KMS-11 (cell line): ENCODE measurements at regions not wholly inside any gene's neighbourhood (a gene's known extent, or its start where the extent isn't known, plus 50 kb on each side); places are given as distances from the start of the nearest gene placed in this dataset.

Experiments
- H2AFZ ChIP-seq: fragments of 200-600 bp; sonication (generic); 2 replicates; pipeline ENCODE4 v1.6.1; 2016; ENCODE audit warnings: antibody characterized with exemption, mixed run types, low read depth
- H3K27ac ChIP-seq: fragments of 200-600 bp; sonication (generic); 2 replicates; pipeline ENCODE4 v1.6.1; 2016; ENCODE audit warnings: mild to moderate bottlenecking, mixed run types
- H3K27me3 ChIP-seq: fragments of 200-600 bp; sonication (generic); 2 replicates; pipeline ENCODE4 v1.6.1; 2017; ENCODE audit warnings: mild to moderate bottlenecking, low read depth, mixed run types, moderate library complexity; ENCODE audit not compliant: insufficient read depth
- H3K36me3 ChIP-seq: fragments of 200-600 bp; sonication (generic); 2 replicates; pipeline ENCODE4 v1.6.1; 2017; ENCODE audit warnings: mild to moderate bottlenecking, mixed run types; ENCODE audit not compliant: insufficient read depth
- H3K4me1 ChIP-seq: fragments of 200-600 bp; sonication (generic); 2 replicates; pipeline ENCODE4 v1.6.1; 2016; ENCODE audit warnings: mild to moderate bottlenecking, low read depth, mixed run types; ENCODE audit not compliant: poor library complexity, severe bottlenecking
- H3K4me2 ChIP-seq: fragments of 200-600 bp; sonication (generic); 2 replicates; pipeline ENCODE4 v1.7.0; 2016; ENCODE audit warnings: mild to moderate bottlenecking, mixed run types
- H3K4me3 ChIP-seq: fragments of 200-600 bp; sonication (generic); IDR thresholded peaks from 2 replicates; pipeline ENCODE4 v1.6.1; 2017; ENCODE audit warnings: low read depth, low read length, mixed read lengths; ENCODE audit not compliant: insufficient read depth
- H3K79me2 ChIP-seq: fragments of 200-600 bp; sonication (generic); 2 replicates; pipeline ENCODE4 v1.6.1; 2016; ENCODE audit warnings: low read depth, mixed run types; ENCODE audit not compliant: insufficient read depth
- H3K9ac ChIP-seq: fragments of 200-600 bp; sonication (generic); 2 replicates; pipeline ENCODE4 v1.6.1; 2016; ENCODE audit warnings: mild to moderate bottlenecking, mixed run types
- H4K20me1 ChIP-seq: fragments of 200-600 bp; sonication (generic); 2 replicates; pipeline ENCODE4 v1.6.1; 2016; ENCODE audit warnings: mild to moderate bottlenecking, mixed run types; ENCODE audit not compliant: insufficient read depth
- TF ChIP-seq, protein P1 (sequence below): fragments of 200-600 bp; sonication (generic); conservative IDR thresholded peaks from 2 replicates; pipeline ENCODE4 v1.6.1; 2017; ENCODE audit warnings: low read depth, mild to moderate bottlenecking, antibody characterized with exemption, low read length, moderate library complexity, mixed read lengths

DNA sequence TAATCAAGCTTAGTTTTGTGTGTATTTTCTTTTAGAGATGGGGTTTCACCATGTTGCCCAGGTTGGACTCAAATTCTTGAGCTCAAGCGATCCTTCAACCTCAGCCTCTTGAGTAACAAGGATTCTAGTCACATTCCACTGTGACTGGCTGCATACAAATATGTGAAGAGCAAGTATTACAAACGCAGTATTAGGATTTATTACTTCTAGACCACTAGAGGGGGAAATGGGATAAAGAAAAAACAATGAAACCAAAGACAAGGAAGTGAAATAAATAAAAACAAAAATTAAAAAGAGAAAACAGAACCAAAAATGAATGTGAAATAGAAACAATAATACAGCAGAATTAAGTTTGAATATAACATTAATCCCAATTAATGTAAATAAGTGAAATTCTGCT is 308.7 kb downstream of the ANKRD30A start:
- no peaks in the 10 kb centered on the region for H4K20me1 ChIP-seq
- TF ChIP-seq, protein P1, sequence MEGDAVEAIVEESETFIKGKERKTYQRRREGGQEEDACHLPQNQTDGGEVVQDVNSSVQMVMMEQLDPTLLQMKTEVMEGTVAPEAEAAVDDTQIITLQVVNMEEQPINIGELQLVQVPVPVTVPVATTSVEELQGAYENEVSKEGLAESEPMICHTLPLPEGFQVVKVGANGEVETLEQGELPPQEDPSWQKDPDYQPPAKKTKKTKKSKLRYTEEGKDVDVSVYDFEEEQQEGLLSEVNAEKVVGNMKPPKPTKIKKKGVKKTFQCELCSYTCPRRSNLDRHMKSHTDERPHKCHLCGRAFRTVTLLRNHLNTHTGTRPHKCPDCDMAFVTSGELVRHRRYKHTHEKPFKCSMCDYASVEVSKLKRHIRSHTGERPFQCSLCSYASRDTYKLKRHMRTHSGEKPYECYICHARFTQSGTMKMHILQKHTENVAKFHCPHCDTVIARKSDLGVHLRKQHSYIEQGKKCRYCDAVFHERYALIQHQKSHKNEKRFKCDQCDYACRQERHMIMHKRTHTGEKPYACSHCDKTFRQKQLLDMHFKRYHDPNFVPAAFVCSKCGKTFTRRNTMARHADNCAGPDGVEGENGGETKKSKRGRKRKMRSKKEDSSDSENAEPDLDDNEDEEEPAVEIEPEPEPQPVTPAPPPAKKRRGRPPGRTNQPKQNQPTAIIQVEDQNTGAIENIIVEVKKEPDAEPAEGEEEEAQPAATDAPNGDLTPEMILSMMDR = peak; percentile 34; the same call in 1 of the 2 replicates
- H3K27me3 ChIP-seq = no peaks in the 10 kb centered on the region
- H3K27ac ChIP-seq = no peak overlapping the region
- peaks cover 13% of the 10 kb centered on the region for H3K4me1 ChIP-seq
- no peak overlapping the region for H3K4me3 ChIP-seq
- H2AFZ ChIP-seq = no peak overlapping the region
- H3K9ac ChIP-seq = no peak overlapping the region
- H3K4me2 ChIP-seq = no peak overlapping the region
- no peaks in the 10 kb centered on the region for H3K79me2 ChIP-seq
- no peaks in the 10 kb centered on the region for H3K36me3 ChIP-seq
